HG03439 (cell line): ENCODE measurements at regions not wholly inside any gene's neighbourhood (a gene's known extent, or its start where the extent isn't known, plus 50 kb on each side); places are given as distances from the start of the nearest gene placed in this dataset.

Experiments used
- ATAC-seq: cut with Tn5 transposase; IDR thresholded peaks from one replicate; pipeline ENCODE4 v1.9.1; 2021; ENCODE audit warnings: mild to moderate bottlenecking, moderate library complexity; ENCODE audit not compliant: unreplicated experiment

GRCh38 chr1:95415146-95415545 is 181.1 kb downstream of the RWDD3 start:
- ATAC-seq, result no peak

DNA sequence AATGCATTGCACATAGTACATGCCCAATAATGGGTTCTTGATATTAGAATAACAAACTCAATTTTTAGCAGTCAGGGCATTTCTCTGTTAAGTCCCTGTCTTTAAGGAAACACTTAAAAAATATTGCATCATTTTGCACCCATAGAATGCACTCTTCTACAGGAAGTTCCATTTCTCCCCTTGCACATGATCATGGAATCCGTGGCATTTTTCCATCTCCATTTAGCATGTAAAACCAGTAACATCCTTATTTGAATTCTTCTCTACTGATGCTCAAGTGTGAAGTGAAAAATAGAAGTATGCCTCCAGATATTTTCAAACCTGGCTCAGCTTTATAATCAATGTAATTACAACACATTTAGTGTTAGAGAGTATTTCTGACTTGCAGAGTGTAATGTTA is 192.8 kb downstream of the RWDD3 start:
- ATAC-seq, result no peak

DNA sequence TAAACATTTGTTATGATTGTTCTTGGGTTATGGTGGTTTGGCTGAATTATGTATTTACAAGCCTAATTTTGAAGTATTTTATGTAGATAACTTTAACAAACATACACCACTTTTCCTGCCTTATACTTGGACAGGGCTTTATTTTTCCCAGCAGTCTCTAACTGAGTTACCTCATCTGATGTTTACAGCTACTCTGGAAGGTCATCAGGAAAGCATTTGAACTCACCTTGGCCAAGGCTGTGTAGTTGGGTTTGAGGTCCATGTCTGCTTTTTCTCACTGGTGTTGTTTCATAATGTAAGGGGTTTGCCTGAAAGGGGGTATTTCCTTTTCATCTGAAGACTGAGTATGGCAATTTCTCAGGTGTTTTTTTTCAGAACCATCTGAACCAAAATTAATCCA is 193.5 kb downstream of the RWDD3 start:
- ATAC-seq, result no peak

- no peak for ATAC-seq
Measured at GRCh38 chr1:95431235-95431634, 197.2 kb downstream of the RWDD3 start.

GRCh38 chr1:95435611-95436010 is 201.6 kb downstream of the RWDD3 start:
- no peak for ATAC-seq

DNA sequence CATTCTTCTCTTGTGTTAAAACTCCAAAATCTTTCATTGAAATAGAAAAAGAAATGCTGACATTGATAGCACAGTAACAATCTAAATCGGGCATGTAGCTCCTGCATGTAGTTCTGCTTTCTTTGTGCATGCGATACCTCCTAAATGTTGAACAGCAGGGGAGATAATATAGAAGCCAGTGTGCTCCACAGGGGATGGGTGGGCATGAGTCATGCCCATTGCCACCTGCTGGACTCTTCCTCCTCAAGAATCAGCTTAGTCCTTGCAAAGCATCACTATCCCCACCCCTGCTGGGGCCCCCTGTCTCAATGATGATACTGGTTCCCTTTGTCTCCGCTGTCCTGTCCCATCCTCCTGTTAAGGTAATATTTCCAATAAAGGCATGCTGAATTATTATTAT is 203.0 kb downstream of the RWDD3 start:
- no peak for ATAC-seq

- no peak for ATAC-seq
Measured at GRCh38 chr1:95437781-95438180, 203.8 kb downstream of the RWDD3 start.

- ATAC-seq, result no peak
Measured at GRCh38 chr1:95438218-95438948, 204.4 kb downstream of the RWDD3 start.

- no peak for ATAC-seq
Measured at GRCh38 chr1:95440511-95440910, 206.5 kb downstream of the RWDD3 start.

GRCh38 chr1:95449516-95449915 is 215.5 kb downstream of the RWDD3 start:
- no peak for ATAC-seq

- ATAC-seq, result no peak
Measured at GRCh38 chr1:95451054-95451453, 217.0 kb downstream of the RWDD3 start.

DNA sequence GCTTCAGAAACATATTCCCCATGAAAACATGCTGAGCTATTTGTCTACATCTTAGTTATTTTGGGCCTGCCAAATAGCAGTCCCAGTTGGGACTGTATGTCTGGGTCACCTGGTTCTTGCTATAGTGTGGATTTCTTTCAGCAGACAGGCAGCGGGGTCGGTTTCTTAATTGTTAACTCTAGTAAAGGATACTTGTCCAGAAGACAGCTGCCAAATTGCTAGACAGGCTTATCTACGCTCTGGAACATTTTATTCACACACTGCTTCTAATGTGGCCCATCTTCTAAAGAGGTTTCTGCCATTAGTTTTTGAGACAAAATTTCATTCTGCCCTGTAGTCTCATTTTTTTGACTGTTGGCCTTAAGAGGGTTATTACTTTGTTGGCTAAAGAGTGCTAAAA is 217.9 kb downstream of the RWDD3 start:
- no peak for ATAC-seq

DNA sequence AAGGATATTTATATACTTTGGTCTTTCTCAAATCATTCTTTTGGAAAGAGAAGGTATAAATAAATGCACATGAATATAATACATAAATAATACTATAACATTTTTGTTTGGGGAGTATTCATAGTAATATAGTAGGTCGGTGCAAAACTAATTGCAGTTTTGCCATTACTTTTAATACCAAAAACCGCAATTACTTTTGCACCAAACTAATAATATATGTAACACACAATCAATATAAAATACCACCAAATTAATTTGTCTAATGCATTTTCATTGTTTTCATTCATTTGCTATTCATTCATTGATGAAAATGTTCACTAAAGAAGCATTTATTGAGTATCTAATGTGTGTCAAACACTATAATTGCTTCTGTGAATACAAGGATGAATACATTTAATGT is 219.0 kb downstream of the RWDD3 start:
- no peak for ATAC-seq

GRCh38 chr1:95467036-95467435 is 233.0 kb downstream of the RWDD3 start:
- ATAC-seq, result no peak

GRCh38 chr1:95475686-95476457 is 241.9 kb downstream of the RWDD3 start:
- no peak for ATAC-seq

DNA sequence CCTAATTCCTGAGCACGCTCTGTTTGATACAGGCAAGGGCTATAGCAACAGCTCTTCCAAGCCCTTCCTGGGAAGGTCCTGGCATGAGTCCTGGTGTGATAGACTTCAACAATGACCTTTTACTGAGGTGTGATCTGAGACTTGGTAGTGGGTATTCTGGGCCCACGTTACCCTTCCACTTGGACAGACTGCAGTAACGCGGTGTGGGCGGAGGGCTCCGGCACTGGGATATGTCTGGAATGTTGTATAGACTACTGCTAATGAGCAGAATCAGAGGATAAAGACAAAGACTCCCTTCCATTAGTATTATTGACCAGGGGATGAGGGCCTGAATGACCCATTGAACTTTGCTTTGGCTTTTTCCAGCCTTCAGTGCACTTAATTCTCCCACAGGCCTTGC is 262.3 kb downstream of the RWDD3 start:
- no peak for ATAC-seq

- no peak for ATAC-seq
Measured at GRCh38 chr1:95496773-95497172, 262.8 kb downstream of the RWDD3 start.

- ATAC-seq, result no peak
Measured at GRCh38 chr1:95497566-95497965, 263.6 kb downstream of the RWDD3 start.

GRCh38 chr1:95503278-95504030 is 269.4 kb downstream of the RWDD3 start:
- no peak for ATAC-seq

GRCh38 chr1:95504321-95504720 is 270.3 kb downstream of the RWDD3 start:
- ATAC-seq, result no peak

DNA sequence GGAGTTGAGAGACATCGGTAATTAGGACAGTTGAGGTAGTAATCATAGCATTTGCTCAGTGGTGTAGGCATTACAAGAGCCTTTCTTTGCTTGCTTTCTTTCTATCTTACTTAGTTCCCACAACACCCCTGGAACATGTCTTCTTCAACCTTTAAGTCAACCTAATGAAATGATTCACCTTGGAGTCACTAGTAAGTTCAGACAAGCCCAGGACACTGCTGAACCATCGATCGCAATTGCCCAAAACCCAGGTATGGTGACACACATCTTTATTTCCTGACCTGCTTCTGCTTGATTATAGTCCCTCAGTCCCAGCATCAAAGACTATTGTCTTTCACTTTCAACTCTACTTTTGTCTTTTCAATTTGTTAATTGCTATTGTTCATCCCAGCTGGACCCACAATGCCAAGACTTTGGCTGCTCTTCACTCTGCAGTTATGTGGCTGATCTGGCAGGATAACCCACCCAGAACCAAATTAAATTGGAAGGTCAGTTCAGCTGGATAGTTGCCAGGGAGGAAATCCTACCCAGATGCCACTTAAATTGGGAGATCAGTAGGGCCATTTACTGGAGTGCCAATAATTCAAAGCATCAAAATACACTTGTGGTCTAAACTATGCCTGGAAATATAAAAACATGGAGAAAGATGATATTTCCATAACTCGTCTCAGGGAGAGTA is 272.9 kb downstream of the RWDD3 start:
- no peak for ATAC-seq
